Astrocyte of the spinal cord (primary cell): ENCODE measurements at regions not wholly inside any gene's neighbourhood (a gene's known extent, or its start where the extent isn't known, plus 50 kb on each side); places are given as distances from the start of the nearest gene placed in this dataset.

Source experiments
- DNase-seq: peaks from one replicate; pipeline ENCODE4 v3.0.0; 2011; ENCODE audit warnings: low read depth, low spot score
- H3K4me3 ChIP-seq: 2 replicates; pipeline ENCODE4 v1.5.1; 2011; ENCODE audit warnings: low read depth, mild to moderate bottlenecking, low read length, moderate library complexity
- in situ Hi-C: cut with HindIII; loops from 2 replicates; pipeline ENCODE4 v1.10.0; 2017; ENCODE audit warnings: low sequenced_read_pairs
- TF ChIP-seq, protein P1 (sequence below): IDR thresholded peaks from 2 replicates; pipeline ENCODE4 v1.5.1; 2012; ENCODE audit warnings: low read depth, mild to moderate bottlenecking, low read length, inconsistent platforms

DNA sequence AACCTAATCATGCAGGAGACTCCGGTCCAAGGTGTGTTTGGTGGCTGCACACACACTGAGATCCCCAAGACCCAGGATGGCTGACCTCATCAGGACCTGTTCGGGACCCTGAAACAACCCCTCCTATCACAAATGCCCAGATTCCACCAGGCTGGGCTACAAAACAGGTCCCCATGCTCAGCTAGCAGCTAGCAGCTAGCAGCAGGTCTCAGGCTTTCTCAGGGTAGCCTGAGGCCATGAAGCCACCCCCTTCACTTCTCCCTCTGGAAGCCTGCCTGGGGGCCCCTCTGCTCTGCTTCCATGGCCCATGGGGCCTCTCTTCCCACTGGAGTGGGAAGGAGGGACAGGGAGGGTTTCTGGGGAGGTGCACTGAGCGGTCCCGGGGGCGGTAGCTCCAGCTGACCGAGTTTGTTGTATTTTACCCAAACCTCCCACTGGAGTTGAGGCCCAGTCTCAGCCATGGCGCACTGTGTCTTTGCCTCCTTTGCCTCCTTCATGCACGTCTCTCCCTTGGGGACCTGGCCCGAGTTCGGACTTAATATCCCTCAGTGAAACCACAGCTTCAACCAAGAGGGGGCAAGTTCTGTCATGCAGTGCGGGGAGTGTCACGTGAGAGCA, 95.1 kb upstream of the GPR26 start:
- TF ChIP-seq, protein P1, sequence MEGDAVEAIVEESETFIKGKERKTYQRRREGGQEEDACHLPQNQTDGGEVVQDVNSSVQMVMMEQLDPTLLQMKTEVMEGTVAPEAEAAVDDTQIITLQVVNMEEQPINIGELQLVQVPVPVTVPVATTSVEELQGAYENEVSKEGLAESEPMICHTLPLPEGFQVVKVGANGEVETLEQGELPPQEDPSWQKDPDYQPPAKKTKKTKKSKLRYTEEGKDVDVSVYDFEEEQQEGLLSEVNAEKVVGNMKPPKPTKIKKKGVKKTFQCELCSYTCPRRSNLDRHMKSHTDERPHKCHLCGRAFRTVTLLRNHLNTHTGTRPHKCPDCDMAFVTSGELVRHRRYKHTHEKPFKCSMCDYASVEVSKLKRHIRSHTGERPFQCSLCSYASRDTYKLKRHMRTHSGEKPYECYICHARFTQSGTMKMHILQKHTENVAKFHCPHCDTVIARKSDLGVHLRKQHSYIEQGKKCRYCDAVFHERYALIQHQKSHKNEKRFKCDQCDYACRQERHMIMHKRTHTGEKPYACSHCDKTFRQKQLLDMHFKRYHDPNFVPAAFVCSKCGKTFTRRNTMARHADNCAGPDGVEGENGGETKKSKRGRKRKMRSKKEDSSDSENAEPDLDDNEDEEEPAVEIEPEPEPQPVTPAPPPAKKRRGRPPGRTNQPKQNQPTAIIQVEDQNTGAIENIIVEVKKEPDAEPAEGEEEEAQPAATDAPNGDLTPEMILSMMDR = no peak
- H3K4me3 ChIP-seq = no peak overlapping the region
- in situ Hi-C loops = no loop called here
- DNase-seq = no peak

DNA sequence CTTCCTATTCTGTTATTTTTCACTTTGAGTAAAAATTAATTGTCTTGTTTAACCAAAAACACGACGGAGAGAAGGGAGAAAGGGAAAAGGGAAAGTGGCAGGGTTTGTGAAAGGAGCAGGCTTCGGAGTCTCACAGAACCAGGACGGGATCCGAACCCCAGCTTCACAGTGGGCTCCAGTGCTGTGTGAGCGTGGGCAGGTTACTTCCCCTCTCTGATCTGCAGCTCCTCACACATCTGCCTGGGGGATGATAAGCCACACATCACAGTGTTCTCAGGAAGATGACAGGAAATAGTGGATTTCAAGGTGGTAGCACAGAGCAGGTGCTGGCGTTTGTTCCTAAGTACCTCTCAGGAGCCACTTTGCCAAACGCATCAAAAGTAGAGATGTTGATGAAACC, 94.2 kb upstream of the GPR26 start:
- no peak for DNase-seq
- TF ChIP-seq, protein P1 = no peak
- in situ Hi-C loops = no loop called here
- no peak overlapping the region for H3K4me3 ChIP-seq

DNA sequence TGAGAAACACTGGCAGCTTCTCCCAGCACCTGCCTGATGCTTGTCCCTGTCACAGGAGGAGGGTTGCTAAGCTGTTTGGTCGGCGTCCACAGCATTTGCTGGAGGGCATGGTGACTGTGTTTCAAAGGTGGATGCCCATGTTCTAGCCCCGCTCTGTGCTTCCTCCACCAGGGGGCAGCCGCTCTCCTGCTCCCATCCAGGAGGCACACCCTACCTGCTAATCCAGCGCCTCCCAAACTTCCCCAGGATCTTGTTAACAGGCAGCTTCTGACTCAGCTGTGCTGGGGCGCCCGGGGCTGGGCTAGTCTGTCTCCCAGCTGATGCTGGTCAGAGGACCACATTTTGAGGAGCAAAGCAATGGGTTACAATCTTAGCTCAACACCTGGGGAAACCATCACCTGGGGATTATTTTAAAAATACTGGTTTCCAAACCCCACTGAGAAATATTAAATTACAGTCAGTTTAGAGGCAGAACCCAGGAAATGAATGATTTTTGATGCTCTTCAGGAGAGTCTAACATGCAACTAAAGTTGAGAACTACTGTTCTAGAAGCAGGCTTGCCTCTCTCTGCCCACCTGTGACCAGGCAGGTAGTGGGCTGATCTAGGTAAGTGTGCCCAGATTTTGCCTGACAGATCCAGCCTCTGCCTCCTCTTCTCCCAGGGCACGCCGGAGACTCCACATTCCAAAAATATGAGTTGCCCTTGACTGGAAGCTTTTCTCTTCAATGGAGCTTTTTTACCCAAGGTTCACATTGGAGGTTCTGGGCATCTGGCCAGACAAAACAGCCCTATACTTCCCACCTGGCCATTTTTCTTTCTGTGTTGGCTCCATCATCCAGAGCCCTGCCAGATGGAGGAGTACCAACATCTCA, 92.7 kb upstream of the GPR26 start:
- TF ChIP-seq, protein P1 = peak; percentile 39
- DNase-seq = no peak
- in situ Hi-C loops = no loop called here
- H3K4me3 ChIP-seq = no peak overlapping the region

DNA sequence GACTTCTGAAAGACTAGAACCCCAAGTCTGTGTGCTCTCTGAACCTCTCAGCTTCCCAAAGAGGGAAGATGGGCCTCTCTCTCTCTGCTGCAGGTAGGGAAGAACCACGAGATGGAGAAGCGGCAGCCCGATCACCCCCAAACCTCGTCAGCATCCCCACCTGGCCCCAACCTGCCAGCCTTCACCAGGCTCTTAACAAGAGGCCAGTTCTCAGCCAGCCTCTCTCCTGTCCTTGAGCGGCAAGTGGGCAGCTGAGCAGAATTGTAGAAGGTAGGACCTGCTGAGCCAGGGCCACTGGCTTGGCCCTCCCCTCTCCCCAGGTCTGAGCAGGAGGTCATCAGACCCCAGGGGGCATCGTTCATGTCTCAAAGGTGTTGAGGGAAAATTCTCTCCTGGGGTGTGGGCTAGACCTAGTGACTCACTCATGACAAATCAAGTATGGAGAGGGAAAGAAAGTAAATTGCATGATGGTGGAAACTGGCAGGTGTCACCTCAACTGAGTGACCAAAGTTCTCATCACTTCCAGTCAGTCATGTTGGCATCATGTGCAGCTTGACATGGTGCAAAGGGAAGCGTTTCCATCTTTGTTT, 92.0 kb upstream of the GPR26 start:
- H3K4me3 ChIP-seq = no peak overlapping the region
- no peak for DNase-seq
- in situ Hi-C loops = no loop called here
- TF ChIP-seq, protein P1 = no peak

DNA sequence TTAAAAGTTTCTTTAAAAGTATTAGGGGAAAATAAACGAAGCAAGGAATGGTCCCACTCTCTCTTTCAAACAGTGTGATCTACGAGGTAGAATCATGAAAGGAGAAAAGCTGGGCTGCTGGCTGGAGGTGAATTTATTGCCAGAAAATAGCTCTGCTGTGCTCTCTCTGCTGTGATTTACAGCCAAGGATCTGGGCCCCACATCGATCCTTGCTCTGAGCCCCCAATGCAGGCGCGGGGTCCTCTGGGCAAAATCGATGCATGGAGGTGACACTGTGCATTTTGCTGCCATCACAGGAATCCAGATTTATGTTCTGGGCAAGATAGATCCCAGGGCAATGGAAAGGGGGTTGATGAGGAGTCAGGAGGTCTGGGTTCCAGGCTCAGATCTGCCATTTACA, 91.0 kb upstream of the GPR26 start:
- in situ Hi-C loops = no loop called here
- TF ChIP-seq, protein P1 = no peak
- no peak overlapping the region for H3K4me3 ChIP-seq
- DNase-seq = no peak

DNA sequence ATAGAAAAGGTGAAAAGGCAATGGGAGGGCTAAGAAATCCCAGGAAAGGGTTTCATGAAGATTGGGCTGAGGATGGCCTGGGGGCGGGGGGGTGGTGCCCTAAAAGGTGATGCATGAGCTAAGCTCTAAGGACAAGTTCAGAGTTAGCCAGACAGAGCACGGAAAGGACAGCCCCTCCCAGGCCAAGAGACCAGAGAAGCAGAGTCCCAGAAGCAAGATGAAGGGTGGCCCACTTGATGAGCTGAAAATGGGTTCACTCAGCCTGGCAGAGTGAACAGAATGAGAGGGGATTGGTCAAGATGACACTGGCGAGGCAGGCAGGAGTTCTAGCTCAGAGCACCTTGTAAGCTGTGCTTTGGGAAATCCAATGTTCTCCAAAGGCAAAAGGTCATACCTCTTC, 89.4 kb upstream of the GPR26 start:
- no peak overlapping the region for H3K4me3 ChIP-seq
- TF ChIP-seq, protein P1 = no peak
- in situ Hi-C loops = no loop called here
- no peak for DNase-seq
